ENCODE measurements at regions not wholly inside any gene's neighbourhood (a gene's known extent, or its start where the extent isn't known, plus 50 kb on each side); places are given as distances from the start of the nearest gene placed in this dataset.

DNA sequence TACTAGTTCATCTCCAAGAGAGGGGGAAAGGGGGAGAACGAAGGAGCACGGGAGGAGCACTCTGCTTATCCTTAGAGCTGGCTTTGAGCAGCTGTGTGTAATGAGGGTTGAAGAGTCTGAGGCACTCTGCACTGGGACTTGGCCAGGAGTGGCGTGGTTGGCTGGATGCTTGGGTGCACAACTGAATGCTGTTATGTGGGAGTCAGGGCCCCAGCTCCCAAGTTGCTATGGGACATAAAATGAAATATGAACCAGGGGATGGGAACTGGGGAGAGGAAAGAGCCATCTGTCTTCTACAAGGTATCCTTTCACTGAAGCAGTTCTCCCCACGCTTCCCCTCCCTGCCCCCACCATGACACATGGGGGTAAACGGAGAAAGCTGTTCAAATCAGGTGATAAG, 105.9 kb upstream of the ANKFN1 start (continued):
- TF ChIP-seq, protein P1, sequence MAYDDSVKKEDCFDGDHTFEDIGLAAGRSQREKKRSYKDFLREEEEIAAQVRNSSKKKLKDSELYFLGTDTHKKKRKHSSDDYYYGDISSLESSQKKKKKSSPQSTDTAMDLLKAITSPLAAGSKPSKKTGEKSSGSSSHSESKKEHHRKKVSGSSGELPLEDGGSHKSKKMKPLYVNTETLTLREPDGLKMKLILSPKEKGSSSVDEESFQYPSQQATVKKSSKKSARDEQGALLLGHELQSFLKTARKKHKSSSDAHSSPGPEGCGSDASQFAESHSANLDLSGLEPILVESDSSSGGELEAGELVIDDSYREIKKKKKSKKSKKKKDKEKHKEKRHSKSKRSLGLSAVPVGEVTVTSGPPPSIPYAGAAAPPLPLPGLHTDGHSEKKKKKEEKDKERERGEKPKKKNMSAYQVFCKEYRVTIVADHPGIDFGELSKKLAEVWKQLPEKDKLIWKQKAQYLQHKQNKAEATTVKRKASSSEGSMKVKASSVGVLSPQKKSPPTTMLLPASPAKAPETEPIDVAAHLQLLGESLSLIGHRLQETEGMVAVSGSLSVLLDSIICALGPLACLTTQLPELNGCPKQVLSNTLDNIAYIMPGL (CRISPR knock-in tag; IDR thresholded peaks at IDR 0.05), result no peak
- TF ChIP-seq FOXP1 (CRISPR knock-in tag; IDR thresholded peaks at IDR 0.05; ENCODE audit: borderline replicate concordance), result no peak
- TF ChIP-seq, protein P2, sequence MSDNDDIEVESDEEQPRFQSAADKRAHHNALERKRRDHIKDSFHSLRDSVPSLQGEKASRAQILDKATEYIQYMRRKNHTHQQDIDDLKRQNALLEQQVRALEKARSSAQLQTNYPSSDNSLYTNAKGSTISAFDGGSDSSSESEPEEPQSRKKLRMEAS (CRISPR knock-in tag; IDR thresholded peaks at IDR 0.05), result no peak
- no peak for TF ChIP-seq CBFB (CRISPR knock-in tag; IDR thresholded peaks at IDR 0.05; ENCODE audit: low read depth)
- TF ChIP-seq, protein P3, sequence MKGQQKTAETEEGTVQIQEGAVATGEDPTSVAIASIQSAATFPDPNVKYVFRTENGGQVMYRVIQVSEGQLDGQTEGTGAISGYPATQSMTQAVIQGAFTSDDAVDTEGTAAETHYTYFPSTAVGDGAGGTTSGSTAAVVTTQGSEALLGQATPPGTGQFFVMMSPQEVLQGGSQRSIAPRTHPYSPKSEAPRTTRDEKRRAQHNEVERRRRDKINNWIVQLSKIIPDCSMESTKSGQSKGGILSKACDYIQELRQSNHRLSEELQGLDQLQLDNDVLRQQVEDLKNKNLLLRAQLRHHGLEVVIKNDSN (CRISPR knock-in tag; IDR thresholded peaks at IDR 0.05), result no peak
- no peak for TF ChIP-seq AR (CRISPR knock-in tag; IDR thresholded peaks at IDR 0.05)
- no peak for TF ChIP-seq TEAD4 (CRISPR knock-in tag; IDR thresholded peaks at IDR 0.05)
- no peak for TF ChIP-seq FOXP4 (CRISPR knock-in tag; IDR thresholded peaks at IDR 0.05)
- no peak for TF ChIP-seq E2F5 (CRISPR knock-in tag; IDR thresholded peaks at IDR 0.05)
- TF ChIP-seq, protein P4, sequence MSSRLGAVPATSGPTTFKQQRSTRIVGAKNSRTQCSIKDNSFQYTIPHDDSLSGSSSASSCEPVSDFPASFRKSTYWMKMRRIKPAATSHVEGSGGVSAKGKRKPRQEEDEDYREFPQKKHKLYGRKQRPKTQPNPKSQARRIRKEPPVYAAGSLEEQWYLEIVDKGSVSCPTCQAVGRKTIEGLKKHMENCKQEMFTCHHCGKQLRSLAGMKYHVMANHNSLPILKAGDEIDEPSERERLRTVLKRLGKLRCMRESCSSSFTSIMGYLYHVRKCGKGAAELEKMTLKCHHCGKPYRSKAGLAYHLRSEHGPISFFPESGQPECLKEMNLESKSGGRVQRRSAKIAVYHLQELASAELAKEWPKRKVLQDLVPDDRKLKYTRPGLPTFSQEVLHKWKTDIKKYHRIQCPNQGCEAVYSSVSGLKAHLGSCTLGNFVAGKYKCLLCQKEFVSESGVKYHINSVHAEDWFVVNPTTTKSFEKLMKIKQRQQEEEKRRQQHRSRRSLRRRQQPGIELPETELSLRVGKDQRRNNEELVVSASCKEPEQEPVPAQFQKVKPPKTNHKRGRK (CRISPR knock-in tag; IDR thresholded peaks at IDR 0.05; ENCODE audit: borderline replicate concordance), result no peak
- TF ChIP-seq RELA (CRISPR knock-in tag; IDR thresholded peaks at IDR 0.05; ENCODE audit: borderline replicate concordance), result no peak

DNA sequence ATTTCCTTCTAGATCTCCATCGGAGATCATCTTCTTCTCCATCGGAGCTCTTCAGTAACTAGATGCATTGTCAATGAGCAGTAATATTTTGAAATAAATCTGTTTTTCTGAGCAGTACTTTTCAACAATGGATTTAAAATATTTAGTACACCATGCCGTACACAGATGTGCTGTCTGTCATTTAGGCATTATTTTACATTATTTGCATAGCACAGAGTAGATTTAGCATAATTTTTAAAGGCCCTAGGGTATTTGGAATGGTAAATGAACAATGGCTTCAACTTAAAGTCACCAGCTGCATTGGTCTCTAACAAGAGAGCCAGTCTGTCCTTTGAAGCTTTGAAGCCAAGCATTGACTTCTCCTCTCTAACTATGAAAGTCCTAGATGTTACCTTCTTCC, 95.4 kb upstream of the ANKFN1 start:
- ATAC-seq (no peak), DNase-seq (ENCODE audit: low spot score) (no peak)
- POLR2A ChIA-PET, result no interaction called here
- TF ChIP-seq E2F5 (CRISPR knock-in tag; IDR thresholded peaks at IDR 0.05) (no peak), ZNF396 (CRISPR knock-in tag; IDR thresholded peaks at IDR 0.05; ENCODE audit: borderline replicate concordance) (no peak), GRHL2 (CRISPR knock-in tag; IDR thresholded peaks at IDR 0.05; ENCODE audit: insufficient replicate concordance, severe bottlenecking) (no peak)
- Mint-ChIP-seq H3K9me3 (peaks cover 38% of the 10 kb centered on the region), H3K4me3 (no peak overlapping the region), H3K36me3 (peaks cover 8% of the 10 kb centered on the region), H3K27me3 (ENCODE audit: low read depth) (no peaks in the 10 kb centered on the region), H3K4me1 (no peaks in the 10 kb centered on the region), H3K27ac (no peak overlapping the region)
- CTCF ChIA-PET, result no interaction called here
